HuH-7 (cell line): ENCODE measurements at regions not wholly inside any gene's neighbourhood (a gene's known extent, or its start where the extent isn't known, plus 50 kb on each side); places are given as distances from the start of the nearest gene placed in this dataset.

ENCODE experiments used
- DNase-seq: peaks from one replicate; pipeline ENCODE4 v3.0.0; 2011; ENCODE audit warnings: low spot score

DNA sequence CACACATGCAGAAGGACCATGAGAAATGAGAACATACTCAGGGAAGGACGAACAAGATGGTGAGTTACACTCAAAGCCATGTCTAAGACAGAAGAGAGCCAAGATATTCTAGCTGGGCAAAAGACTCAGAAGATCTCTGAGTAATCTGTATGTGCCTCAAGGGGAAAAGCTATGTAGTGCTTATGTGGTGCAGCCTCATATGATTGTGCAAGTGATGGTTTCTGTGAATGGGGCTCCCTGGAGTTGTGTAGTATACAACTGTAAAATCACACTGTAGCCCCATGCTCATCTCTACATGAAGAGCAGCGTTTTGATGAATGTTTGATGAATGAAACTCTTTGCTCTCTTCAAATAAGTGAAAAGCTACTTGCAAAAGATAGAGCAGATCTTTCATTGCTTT, 57.5 kb downstream of the OSR1 start:
- DNase-seq: no peak

DNA sequence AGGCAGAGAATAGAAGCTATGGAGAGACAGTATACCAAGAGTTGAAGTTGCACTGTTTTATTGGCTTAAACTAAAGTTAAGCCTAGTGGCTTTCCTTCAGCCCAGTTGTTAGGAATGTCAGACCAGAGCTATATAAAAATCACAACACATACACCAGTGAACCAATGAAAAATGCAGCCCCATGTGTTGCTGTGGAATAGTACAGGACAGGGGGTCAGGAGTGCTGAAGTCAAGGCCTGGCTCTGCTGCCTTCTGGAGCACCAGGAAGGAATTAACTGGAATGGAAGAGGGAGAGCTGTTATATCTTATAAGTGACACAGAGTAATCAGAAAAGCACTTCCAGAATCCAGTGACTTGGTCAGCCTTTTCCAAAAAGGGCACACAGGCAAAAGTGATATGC, 58.9 kb downstream of the OSR1 start:
- no peak for DNase-seq

DNA sequence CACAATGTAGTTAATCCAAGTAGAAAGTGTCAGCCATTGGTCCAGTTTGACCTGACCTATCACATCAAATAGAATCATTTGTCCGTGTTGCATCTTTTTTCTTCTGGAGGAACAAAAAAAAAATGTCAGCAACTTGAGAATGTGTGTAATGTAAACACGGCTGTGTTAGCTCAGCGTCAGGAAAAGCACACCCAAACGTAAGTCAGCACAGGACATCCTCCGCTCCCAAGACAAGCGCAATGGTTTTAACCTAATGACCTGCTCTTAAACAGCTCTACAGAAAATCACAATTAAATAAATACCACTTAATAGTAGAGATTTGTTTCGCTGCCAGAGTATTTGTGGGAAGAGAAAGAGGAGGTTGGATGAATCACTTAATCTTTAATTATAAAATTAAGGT, 59.4 kb downstream of the OSR1 start:
- DNase-seq: no peak

DNA sequence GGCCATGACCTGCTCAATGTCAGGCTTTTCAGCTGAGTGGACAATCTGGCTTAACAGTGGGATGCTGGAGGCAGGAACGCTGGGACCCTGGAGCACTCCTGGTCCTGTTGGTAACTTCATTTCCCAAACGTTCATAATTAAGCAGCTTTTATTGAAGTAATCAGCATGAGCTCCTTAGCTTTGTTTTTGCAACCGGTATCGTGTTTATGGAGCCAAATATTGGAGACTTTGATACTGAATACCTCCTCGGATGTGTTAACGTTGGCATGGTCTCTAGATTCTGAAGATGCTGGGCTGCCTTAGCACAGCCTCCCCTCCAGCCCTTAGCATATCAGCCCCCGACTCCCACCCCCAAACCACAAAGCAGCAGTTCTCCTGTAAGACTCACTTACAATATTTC, 60.7 kb downstream of the OSR1 start:
- no peak for DNase-seq

DNA sequence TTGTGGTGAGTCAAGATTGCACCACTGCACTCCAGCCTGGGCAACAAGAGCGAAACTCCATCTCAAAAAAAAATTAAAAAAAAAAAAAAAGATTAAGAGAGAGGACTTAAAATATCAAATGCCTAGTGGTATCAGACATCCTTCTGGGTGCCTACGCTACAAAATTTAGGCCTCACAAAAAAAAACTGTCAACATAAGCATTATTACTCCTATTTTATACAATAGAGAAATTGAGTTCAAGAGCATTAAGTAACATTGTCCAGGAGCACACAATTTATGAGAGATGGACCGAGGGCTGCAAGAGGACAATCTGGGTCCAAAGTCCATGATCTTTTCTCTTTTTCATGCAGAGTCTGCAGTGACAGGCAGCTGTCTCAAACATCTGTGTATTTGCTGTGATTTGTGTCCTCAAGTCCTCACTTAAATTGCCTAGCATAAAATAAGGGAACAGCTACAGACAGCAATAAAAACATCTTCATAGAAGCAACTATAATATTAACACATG, 62.4 kb downstream of the OSR1 start:
- DNase-seq: no peak

DNA sequence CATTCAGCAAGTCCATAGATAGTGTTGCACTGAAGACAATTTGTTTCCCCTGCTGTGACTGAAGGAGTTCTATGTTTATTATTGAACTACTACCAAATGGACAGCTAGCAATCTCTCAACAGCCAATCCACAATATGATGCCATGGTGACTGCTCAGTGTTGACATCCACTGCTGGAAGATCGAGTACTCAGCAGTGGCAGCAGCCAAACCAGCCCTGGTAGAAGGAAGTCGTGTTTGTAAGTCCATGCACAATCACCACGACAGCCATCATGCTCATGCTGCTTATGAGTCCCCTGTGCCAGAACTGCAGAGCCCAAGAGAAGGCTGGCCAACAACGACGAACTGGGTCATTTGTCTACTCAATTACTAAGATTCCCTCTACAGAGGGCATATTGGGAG, 66.4 kb downstream of the OSR1 start:
- DNase-seq: no peak

DNA sequence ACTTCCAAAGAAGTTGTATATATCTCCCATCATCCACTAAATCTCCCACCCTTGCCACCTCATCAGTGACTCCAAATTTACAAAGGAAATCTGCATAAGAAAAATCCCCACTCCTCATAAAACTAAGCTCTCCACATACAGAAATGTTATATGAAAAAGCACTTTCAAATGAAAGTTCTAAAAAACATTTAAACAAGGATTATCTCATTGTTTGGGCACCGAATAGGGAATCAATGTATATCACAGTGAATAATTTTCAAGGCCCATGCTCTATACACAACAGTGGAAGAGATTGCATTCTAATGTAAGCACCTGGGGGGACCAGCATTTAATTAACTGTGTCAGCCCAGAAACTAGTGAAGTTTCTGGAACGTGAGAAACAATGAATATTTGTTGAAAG, 70.1 kb downstream of the OSR1 start:
- DNase-seq: no peak

DNA sequence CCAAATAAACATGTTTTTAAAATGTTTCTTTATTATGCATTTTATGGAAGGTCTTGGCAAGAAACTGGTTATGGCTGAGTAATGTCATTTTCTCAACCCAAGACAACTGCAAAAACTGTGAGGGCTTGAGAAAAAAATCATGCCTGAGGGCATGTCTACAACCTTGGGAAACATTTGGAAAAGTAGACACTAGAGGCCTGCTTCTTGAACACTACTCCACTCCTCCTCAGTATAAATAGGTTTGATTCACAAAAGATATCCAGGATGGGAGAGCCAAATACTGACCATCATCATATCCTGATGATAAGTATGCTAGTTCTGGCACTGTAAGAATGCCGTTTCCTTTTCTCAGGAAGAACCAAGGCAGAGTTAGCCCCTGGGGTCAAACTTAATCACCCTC, 71.1 kb downstream of the OSR1 start:
- no peak for DNase-seq

DNA sequence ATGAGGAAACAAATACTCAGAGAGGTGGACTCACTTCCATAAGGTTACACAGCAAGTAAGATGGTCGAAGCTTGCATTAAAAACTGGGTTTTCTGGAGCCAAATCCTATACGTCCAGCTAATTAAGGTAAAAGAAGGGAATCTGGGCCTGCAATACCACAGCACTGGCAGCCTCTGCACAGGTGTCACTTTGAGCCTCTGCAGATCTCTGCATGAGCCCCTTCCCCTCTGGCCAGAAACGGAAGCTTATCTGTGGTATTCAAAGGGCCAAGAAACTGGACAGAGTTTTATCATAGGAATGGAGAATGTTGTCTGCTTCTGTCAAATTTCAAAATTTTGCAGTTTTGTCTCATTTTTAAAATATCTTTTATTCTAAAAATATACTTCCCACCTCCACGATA, 76.1 kb downstream of the OSR1 start:
- no peak for DNase-seq

DNA sequence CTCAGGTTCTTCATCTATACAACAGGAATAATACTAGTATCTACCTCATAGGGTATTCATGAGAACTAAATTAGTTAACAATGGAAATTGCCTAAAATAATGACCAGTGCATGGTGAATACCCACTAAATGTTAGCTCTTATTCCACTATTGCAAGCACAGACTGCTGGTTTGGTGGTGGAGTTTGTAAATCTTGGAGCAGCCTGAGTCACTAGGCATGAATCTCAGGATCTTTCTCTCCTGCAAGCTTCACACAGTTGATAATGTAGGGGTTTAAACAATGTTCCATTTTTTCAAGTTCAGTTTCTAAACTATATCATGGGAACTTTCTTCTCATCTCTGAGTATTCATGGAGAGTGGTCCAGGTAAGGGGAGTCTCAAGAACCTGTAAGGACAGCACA, 84.0 kb downstream of the OSR1 start:
- DNase-seq: no peak

DNA sequence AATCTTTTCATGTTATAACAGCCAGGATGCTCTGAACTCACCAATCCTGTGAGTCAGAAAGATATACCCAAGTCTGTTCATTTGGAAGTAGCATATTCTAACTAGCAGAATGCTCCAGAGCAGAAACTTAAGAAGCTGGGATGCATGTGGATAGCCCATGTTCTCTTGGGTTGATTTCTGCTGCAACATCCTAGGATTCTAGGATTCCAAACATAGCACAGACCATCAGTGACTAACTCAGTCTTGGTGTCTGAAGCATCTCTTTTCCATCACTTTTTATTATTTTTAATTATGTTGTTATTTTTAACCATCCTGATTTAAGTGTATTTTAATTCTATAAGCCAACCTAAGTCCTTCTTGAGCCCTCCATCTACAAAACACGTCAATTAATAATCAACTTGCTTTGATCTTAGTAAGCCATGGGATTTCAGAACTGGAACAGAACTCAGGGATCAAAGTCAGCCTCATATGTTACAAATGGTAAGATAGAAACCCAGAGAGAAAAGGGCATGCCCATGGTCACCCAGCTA, 85.4 kb downstream of the OSR1 start:
- DNase-seq: no peak

DNA sequence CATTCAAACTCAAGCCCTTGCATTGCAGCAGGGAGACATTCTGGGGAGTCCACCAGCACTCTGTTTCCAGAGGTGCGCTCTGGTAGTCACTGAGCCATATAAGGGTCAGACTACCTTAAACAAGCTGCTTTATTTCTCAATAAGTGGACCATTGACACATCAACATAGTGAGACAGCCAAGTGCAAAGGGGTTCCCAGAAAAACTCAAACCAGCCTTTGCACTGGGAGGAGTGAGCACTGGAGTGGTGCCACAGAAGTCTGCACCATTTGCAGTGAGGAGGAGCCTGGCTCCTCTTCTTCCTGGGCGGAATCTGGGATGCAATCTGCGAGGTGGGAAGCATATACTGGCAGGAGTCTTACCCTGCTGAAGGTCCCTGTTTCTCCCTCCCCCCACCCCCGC, 86.4 kb downstream of the OSR1 start:
- no peak for DNase-seq

DNA sequence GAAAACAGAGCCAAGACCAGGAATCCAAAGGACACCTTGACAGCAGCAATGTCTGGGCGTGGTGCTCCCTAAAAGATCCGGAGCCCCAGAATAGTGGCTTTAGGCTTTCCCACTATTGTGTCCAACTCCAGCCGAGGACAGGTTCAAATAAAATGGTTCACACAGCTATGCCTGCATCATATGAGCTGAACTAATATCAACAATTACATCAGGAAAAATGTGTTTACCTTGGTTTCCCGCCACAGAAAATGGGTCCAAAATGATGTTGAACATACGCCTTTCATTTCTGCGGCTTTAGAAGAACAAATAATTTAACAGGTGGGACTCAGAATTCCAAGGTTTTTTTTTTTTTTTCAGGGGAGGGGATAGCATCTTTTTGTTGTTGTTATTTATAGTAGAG, 93.6 kb downstream of the OSR1 start:
- DNase-seq: no peak

DNA sequence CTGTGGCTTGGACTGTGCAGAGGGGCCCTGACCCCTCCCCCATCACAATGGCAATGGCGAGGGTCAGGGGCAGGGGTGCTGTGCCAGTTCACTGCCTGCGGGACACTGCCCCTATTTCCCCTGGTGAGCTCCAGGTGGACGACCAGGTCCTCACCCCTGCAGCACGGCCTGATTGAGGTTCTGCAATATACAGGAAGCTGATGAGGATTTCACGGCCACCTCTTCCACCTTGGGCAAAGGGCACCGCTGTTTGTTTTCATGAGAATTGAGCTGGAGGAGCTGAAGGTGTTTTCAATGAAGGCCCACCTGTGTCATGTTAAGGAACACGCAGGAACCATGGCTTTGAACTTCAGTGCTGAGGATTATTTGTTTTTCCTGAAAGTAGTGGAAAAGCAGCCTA, 96.3 kb downstream of the OSR1 start:
- DNase-seq: no peak

DNA sequence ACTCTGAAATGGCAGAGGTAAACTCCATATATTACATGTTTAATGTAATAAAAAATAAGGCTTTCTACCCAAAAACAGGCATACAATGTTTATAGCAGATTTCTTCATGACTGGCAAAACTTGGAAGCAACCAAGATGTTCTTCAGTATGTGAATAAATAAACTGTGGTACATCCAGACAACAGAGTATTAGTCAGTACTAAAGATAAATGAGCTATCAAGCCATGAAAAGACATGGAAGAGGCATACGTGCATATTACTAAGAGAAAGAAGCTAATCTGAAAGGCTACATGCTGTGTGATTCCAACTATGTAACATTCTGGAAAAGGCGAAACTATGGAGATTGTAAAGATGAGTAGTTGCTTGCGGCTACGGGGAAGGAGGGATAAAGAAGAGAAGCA, 97.4 kb downstream of the OSR1 start:
- no peak for DNase-seq

DNA sequence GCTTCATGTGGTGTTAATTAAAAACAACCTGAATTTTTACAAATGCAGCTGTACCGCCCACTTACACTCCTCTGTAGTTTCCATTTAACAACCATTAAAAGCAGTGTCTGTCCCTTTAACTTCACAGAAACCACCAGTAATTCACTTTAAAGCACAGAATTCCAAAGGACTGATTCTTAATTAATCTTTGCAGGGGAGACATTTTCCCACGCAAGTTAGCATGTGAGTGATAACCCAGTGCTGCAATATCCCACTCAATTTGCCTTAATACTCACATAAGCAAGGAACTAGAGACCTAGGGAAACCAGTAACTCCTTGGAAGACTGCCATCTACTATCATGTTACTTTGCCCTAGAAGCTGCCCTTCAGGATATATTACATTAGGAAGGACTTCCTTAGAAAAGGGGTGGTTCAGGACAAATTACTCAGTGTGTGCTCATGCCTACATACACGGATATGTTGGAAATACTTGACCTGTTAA, 102.3 kb downstream of the OSR1 start:
- no peak for DNase-seq

DNA sequence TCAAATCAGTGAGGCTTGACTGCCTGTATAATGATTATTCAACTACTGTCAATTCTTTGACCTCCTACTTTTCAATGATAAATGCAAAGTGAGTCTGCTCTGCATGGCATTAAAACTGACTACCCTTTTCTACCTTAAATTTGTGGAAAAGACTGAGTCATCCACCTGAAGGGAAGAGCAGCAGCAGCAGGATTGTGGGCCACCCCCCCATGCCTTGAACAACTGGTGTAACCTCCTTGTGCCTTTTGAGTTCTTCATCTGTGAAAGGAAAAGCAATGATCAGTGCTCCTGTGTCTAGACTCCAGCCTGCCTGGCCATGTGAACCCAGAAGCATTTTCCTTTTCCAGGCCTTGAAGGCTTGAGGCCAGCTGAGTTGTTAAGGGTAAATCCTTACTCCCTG, 102.9 kb downstream of the OSR1 start:
- DNase-seq: no peak

DNA sequence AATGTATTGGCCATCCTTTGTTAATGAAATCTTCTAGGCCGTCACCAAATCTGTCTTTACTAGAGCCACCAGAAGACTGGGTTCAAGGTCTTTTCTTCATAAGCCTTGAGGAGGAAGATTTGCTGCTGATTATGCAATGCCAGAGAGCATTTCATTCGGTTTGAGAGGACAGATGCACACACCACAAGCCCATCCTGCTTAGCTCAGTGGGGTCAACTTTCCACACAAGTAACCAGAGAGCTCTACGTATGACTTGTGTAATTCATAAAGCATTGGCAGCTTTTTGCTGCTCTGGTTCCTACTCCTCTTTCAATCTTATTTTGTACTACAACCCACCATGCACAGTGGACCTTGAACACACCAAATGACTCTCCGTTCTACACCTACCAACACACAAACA, 106.9 kb downstream of the OSR1 start:
- DNase-seq: no peak

DNA sequence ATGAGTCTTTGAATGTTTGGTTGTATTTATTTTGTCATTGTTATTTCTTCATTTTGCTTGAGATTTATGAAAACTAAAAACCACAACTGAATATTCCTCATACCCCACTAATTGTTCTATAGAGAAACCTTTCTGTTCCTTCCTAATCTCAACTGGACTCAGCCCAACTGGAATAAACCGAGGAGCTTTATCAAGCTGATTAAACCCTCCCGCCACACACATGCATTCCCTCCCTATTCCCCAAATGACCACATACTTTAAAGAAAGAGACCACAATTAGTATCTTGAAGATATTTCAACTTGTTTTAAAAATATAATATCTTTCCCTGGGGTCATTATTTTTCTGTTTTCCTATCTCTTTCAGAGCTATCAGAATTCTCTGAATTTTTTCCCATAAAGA, 107.5 kb downstream of the OSR1 start:
- no peak for DNase-seq

DNA sequence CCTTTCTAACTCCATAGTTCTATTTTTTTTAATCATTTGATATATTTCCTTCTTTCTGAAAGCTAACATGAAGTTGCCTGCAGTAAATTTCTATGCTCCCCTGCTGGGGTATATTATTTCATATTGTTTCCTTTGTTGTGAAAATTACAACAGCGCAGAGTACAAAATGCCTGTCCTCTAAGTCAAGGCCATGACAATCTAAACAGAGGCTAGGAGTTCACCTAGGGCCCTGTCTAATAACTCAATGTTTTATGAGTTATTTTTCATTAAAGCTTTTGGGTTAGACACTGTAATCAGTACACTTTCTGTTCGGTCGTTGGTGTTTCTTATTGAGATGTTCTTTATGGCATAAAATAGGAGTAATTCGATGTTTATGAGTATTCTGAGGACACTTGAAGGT, 111.2 kb downstream of the OSR1 start:
- no peak for DNase-seq

DNA sequence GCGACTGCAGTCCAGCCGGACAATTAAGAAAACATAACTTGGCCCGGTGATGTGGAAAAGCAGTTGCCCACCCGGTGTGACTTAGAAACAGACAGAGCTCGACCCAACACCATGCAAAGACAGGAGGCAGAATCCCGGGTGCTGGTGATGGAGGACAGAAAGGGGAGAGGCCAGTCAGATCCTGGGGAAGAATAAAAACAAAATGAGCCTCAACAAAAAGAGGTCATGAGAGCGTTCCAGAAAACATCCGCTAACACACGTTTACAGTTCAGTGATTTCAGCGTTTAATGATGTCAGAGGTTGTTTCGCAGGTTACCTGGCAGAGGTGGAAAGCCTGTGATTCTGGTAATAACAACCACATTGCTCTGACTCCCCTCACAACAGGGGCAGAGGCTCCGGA, 111.9 kb downstream of the OSR1 start:
- DNase-seq: no peak

DNA sequence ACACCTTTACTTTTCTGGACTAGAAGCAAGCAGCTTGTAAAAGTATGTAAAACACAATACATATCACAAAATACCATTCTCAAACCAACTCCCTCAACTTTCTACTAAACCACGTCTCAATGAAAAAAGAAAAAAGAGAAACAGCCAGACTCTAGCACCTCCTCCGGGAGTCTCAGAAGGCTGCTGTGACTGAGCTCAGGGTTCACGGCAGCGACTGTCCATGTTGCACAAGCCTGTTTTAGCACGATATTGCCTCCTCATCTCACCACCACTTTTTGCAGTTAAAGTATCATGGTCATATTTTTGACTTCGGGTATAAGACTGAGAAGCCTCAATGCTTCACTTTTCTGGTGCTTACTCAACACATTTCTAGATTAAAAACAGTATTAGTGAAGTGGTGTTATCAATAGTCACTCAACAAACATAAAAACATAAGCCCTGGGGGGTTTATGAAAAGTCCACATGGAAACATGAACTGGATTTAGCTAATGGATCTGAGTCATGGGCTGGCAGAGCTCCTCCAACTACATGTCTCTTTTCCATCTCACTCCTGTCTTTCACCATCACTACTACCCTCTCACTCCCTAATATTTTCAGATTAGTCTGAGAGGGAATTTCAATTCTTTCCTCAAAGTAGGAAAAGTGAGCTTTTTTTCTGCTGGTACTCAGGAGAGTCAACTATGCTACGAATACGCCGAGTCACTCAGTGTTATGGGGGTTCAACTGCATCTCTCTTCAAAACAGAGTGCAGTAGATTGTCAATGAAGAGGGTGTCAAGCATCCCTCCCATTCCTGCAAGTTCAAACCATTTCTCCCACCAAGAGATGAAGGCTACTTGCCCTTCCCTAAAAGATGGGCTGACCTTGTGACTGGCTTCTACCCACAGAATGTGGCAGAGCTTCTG, 113.7 kb downstream of the OSR1 start:
- no peak for DNase-seq

DNA sequence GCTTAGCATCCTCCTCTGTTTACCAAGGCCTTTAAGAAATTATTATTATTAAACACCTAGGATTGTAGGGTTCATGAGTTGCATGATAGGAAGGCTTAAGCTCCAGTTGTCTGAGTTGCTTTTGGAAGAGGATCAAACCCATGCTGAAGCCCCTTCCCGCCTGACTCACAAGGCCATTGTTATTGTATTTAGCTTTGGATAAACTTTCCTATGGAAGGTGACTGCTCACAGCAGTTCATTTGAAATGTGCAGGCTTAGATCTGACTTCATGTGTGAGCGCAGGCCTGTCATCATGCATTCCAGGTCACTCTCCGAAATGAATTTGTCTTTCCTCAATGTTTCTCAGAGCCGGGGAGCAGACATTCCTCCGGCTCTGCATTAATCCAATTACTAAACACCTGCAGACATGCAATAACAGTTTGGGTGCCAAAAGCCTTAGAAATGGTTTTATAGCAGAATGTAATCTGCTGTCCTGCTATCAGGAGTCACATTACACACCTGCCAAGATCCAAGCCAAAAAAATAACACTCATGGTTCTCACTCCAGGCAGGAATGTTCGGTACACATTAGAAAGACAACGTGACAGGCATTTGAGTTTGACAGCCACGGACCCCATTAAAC, 119.9 kb downstream of the OSR1 start:
- no peak for DNase-seq
